Natural killer cell (primary cell): ENCODE measurements at regions not wholly inside any gene's neighbourhood (a gene's known extent, or its start where the extent isn't known, plus 50 kb on each side); places are given as distances from the start of the nearest gene placed in this dataset.

ENCODE experiments used
- ATAC-seq, 3 donors: fragments of 150-1000 bp in 2 of 3; fragments of 200-7000 bp in 1 of 3; cut with Tn5 transposase; 1 replicate in 1 of 3; 2 replicates in 2 of 3; pipeline ENCODE4 v1.10.0; 2021; ENCODE audit warnings: mild to moderate bottlenecking in 2 of 3, moderate library complexity in 2 of 3
- DNase-seq, 2 donors: peaks; one replicate each; pipeline versions ENCODE4 v3.0.0 to v3.0.0-alpha.2; 2013 to 2021; ENCODE audit warnings: mixed read lengths in 1 of 2
- H3K27ac ChIP-seq: one replicate; pipeline ENCODE4 v1.5.1; 2013; ENCODE audit warnings: mild to moderate bottlenecking, low read length
- H3K27me3 ChIP-seq: one replicate; pipeline ENCODE4 v1.6.1; 2013; ENCODE audit warnings: low read length; ENCODE audit not compliant: control insufficient read depth, insufficient read depth
- H3K36me3 ChIP-seq: one replicate; pipeline ENCODE4 v1.6.1; 2013; ENCODE audit warnings: low read length; ENCODE audit not compliant: control insufficient read depth, insufficient read depth
- H3K4me1 ChIP-seq: one replicate; pipeline ENCODE4 v1.6.1; 2013; ENCODE audit warnings: low read length; ENCODE audit not compliant: control insufficient read depth, insufficient read depth
- H3K4me3 ChIP-seq: one replicate; pipeline ENCODE4 v1.5.1; 2013; ENCODE audit warnings: low read length
- H3K9me3 ChIP-seq: one replicate; pipeline ENCODE4 v1.6.1; 2013; ENCODE audit warnings: low read length; ENCODE audit not compliant: control insufficient read depth, insufficient read depth
- H3K27ac Mint-ChIP-seq, 2 donors: one replicate each; pipeline ENCODE4 v1.8.0; 2022; ENCODE audit warnings: mild to moderate bottlenecking in 2 of 2, mixed read lengths in 2 of 2, moderate library complexity in 1 of 2
- H3K27me3 Mint-ChIP-seq, 2 donors: one replicate each; pipeline ENCODE4 v1.8.0; 2022; ENCODE audit warnings: low read depth in 2 of 2, mixed read lengths in 2 of 2
- H3K36me3 Mint-ChIP-seq: one replicate; pipeline ENCODE4 v1.8.0; 2022; ENCODE audit warnings: mixed read lengths
- H3K4me1 Mint-ChIP-seq, 2 donors: one replicate each; pipeline ENCODE4 v1.8.0; 2022; ENCODE audit warnings: mixed read lengths in 2 of 2
- H3K4me3 Mint-ChIP-seq: one replicate; pipeline ENCODE4 v1.8.0; 2022; ENCODE audit warnings: mild to moderate bottlenecking, moderate library complexity, mixed read lengths
- H3K9me3 Mint-ChIP-seq, 2 donors: one replicate each; pipeline ENCODE4 v1.8.0; 2022; ENCODE audit warnings: mixed read lengths in 2 of 2
- CTCF ChIP-seq: fragments of 200-600 bp; IDR thresholded peaks from one replicate; pipeline ENCODE4 v1.8.0; 2022; ENCODE audit warnings: antibody characterized with exemption
- WGBS: methylation state at CpG from one replicate; pipeline ENCODE4 v1.1.7; 2013; ENCODE audit warnings: missing lambda C conversion rate; ENCODE audit not compliant: insufficient coverage; 5-methylcytosine and 5-hydroxymethylcytosine counted together
- intact Hi-C: fragments of 100-400 bp; cut with micrococcal nuclease; formaldehyde crosslinking; loops from one replicate; pipeline ENCODE4 v1.14.2; 2022

GRCh38 chr16:6364846-6365245 lies 967.8 kb upstream of the RBFOX1 start:
- Mint-ChIP-seq H3K9me3 (peaks cover 14 to 17% of the 10 kb centered on the region in 2 donors), H3K27ac (no peak overlapping the region)

GRCh38 chr16:6363896-6364607 lies 968.6 kb upstream of the RBFOX1 start:
- no peak overlapping the region for H3K27ac Mint-ChIP-seq
- intact Hi-C loops, result no loop called here
- no peak for ATAC-seq
- no peaks in the 10 kb centered on the region for H3K27me3 Mint-ChIP-seq
- no peaks in the 10 kb centered on the region for H3K36me3 Mint-ChIP-seq
- TF ChIP-seq CTCF, result no peak
- no peaks in the 10 kb centered on the region for H3K4me1 Mint-ChIP-seq
- DNase-seq, result no peak
- H3K4me3 Mint-ChIP-seq, result no peak overlapping the region
- no peaks in the 10 kb centered on the region for H3K27me3 ChIP-seq
- WGBS, result 67% methylated on average over 5 of the region's 6 CpGs
- H3K4me1 ChIP-seq, result no peaks in the 10 kb centered on the region
- no peak overlapping the region for H3K27ac ChIP-seq
- H3K36me3 ChIP-seq, result no peaks in the 10 kb centered on the region
- peaks cover 3% of the 10 kb centered on the region for H3K9me3 ChIP-seq
- no peak overlapping the region for H3K4me3 ChIP-seq
- peaks cover 11 to 17% of the 10 kb centered on the region in 2 donors for H3K9me3 Mint-ChIP-seq

More at GRCh38 chr16:6364846-6365245, 967.8 kb upstream of the RBFOX1 start:
- Histone ChIP-seq H3K4me3 (no peak overlapping the region), H3K9me3 (peaks cover 3% of the 10 kb centered on the region), H3K4me1 (no peaks in the 10 kb centered on the region), H3K27ac (no peak overlapping the region), H3K36me3 (no peaks in the 10 kb centered on the region), H3K27me3 (no peaks in the 10 kb centered on the region)
- intact Hi-C loops, result no loop called here
- Mint-ChIP-seq H3K4me1 (no peaks in the 10 kb centered on the region), H3K36me3 (no peaks in the 10 kb centered on the region), H3K4me3 (no peak overlapping the region), H3K27me3 (no peaks in the 10 kb centered on the region)
- ATAC-seq, result no peak
- 97% methylated on average over 3 of the region's 3 CpGs for WGBS
- no peak for TF ChIP-seq CTCF
- DNase-seq, result no peak

GRCh38 chr16:6363396-6363795 lies 969.2 kb upstream of the RBFOX1 start:
- intact Hi-C loops, result no loop called here
- DNase-seq, result no peak
- no peak for TF ChIP-seq CTCF

GRCh38 chr16:6362321-6362720 lies 970.3 kb upstream of the RBFOX1 start:
- peaks cover 8 to 12% of the 10 kb centered on the region in 2 donors for H3K9me3 Mint-ChIP-seq
- H3K27me3 Mint-ChIP-seq, result no peaks in the 10 kb centered on the region
- no peaks in the 10 kb centered on the region for H3K4me1 Mint-ChIP-seq
- DNase-seq, result no peak
- TF ChIP-seq CTCF, result no peak
- H3K4me3 ChIP-seq, result no peak overlapping the region
- H3K4me3 Mint-ChIP-seq, result no peak overlapping the region
- WGBS, result 84% methylated on average over 5 of the region's 5 CpGs
- intact Hi-C loops, result no loop called here
- ATAC-seq, result no peak
- H3K27me3 ChIP-seq, result no peaks in the 10 kb centered on the region
- no peak overlapping the region for H3K27ac ChIP-seq
- no peak overlapping the region for H3K27ac Mint-ChIP-seq
- no peaks in the 10 kb centered on the region for H3K36me3 ChIP-seq
- H3K4me1 ChIP-seq, result no peaks in the 10 kb centered on the region
- peaks cover 3% of the 10 kb centered on the region for H3K9me3 ChIP-seq
- no peaks in the 10 kb centered on the region for H3K36me3 Mint-ChIP-seq

More at GRCh38 chr16:6363396-6363795, 969.2 kb upstream of the RBFOX1 start:
- no peak overlapping the region for H3K4me3 ChIP-seq
- no peaks in the 10 kb centered on the region for H3K36me3 ChIP-seq
- no peak overlapping the region for H3K4me3 Mint-ChIP-seq
- H3K27me3 ChIP-seq, result no peaks in the 10 kb centered on the region
- H3K9me3 Mint-ChIP-seq, result peaks cover 8 to 14% of the 10 kb centered on the region in 2 donors
- H3K4me1 Mint-ChIP-seq, result no peaks in the 10 kb centered on the region
- H3K9me3 ChIP-seq, result peaks cover 3% of the 10 kb centered on the region
- ATAC-seq, result no peak
- H3K4me1 ChIP-seq, result no peaks in the 10 kb centered on the region
- no peak overlapping the region for H3K27ac ChIP-seq
- no peaks in the 10 kb centered on the region for H3K27me3 Mint-ChIP-seq
- no peaks in the 10 kb centered on the region for H3K36me3 Mint-ChIP-seq
- H3K27ac Mint-ChIP-seq, result no peak overlapping the region
- WGBS, result 86% methylated on average over 11 of the region's 11 CpGs
